ENCODE measurements at regions not wholly inside any gene's neighbourhood (a gene's known extent, or its start where the extent isn't known, plus 50 kb on each side); places are given as distances from the start of the nearest gene placed in this dataset.

DNA sequence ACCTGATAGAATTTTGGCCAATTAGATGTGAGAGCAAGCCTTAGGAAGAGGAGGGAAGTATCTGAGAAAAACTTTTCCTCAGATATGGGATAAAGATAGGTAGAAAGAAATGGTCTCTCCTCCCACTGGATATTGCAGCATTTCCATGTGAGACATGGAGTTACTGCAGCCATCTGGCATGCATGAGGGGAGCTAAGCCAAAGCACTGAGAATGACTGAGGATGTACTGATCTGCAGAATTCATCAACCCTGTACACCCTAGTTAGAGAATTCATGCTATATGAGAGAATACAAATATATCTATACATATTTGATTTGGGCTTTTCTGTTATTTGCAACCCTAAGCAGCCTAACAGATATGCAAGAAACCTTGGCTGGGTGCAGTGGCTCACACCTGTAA is 52.5 kb upstream of the RPL34 start:
- in situ Hi-C loops (cut with MboI; ENCODE audit: low pct_unique_long_range_greater_than_20kb, low sequenced_read_pairs): loop anchor here (25.0 kb wide), 1 partner anchor 556 kb away; no protein-coding TSS in a partner anchor

DNA sequence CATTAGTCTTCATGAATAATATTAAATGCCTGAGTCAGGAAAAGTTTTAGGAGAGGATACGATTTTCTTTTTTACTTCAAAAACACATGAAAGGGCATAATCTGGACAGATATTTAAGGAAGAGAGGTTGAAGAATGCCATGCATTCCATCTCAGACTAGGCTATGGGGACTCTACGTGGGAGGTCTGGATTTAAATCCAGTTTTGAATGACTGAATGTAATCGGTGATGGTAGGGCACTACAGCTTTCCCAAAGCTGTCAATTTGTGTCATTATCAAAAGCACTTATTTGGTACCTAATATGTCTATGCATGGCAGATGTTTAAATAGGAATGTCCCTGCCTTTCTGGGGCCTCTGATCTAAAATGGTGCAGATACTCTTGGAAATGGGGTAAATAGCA is 59.3 kb upstream of the RPL34 start:
- in situ Hi-C loops (cut with MboI; ENCODE audit: low pct_unique_long_range_greater_than_20kb, low sequenced_read_pairs): loop anchor here (25.0 kb wide), 1 partner anchor 549 kb away; no protein-coding TSS in a partner anchor

More for the DNA sequence above, 52.5 kb upstream of the RPL34 start:
- DNase-seq: no peak

DNA sequence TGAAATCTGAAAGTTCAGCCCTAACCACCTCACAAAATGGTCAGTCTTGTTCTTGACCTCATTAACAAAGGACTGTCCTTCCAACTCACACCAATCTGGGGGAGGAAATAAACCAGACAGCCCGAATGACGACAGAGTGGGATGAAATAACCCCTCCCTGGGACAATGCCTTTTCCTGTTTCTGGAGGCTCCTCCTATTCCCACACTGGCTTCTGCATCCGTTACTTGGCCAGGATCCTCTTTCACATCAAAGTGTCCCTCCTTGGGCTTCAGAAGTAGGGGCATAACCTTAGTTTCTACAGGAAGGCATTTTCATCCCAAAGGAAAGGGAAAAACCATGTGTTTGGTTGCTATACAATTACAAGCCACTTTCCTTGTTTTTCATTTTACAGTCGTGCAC is 59.8 kb upstream of the RPL34 start:
- in situ Hi-C loops (cut with MboI; ENCODE audit: low pct_unique_long_range_greater_than_20kb, low sequenced_read_pairs): loop anchor here (25.0 kb wide), 1 partner anchor 548 kb away; no protein-coding TSS in a partner anchor

More for the DNA sequence above, 59.3 kb upstream of the RPL34 start:
- DNase-seq: no peak

DNA sequence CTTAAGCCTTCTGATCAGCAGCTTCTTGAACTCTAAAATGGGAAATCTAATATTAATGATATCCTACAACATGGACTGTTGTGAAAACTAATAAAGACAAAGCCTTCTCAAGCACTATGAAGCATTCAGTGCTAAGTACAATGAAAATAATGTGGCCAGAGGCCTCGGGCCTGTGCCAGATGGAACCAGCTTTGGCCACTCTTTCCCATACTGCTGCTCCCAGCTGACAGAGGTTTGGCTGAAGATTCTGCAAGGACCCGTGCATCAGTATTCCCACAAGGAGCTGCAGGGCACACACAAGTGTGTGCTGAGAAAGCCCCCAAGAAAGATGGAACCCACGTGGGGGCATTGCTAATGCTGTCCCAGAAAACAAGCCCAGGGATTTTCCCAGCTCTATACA is 60.5 kb upstream of the RPL34 start:
- in situ Hi-C loops (cut with MboI; ENCODE audit: low pct_unique_long_range_greater_than_20kb, low sequenced_read_pairs): loop anchor here (25.0 kb wide), 1 partner anchor 548 kb away; no protein-coding TSS in a partner anchor
- no peak for DNase-seq

More for the DNA sequence above, 59.8 kb upstream of the RPL34 start:
- DNase-seq: no peak

DNA sequence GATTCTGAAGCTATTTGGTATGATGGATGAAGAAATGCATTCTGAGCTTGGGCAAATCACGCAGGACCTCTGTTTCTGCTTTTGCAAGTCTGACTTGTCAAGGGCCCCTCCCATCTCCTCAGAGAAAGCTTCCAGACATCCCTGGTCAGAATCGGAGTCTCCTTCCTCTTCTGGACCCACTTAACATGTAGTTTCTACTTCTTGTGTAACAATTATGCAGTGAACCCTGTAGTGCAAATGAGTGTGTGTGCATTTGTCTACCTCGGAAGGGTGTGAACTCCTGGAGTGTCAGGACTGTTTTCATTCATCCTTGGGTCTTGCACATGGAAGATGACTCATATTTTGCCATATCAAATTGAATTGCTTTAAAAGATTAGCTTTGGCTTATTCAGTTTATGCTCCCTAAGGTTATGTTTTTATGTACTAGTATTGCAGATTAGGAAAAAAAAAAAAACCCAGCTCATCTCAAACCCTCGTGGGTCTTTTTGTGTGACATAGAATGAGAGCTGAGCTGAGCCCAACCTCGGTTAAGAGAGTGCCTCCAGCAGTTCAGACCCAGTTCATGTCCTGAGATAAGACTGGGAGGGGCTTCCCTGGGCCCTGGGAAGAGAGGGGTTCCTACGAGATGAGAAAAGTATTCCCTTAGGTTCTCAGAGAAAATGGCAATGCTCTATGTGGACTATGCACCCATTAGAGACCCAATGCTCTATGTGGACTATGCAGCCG is 61.1 kb upstream of the RPL34 start:
- in situ Hi-C loops (cut with MboI; ENCODE audit: low pct_unique_long_range_greater_than_20kb, low sequenced_read_pairs): loop anchor here (25.0 kb wide), 1 partner anchor 547 kb away; no protein-coding TSS in a partner anchor
- DNase-seq: no peak

DNA sequence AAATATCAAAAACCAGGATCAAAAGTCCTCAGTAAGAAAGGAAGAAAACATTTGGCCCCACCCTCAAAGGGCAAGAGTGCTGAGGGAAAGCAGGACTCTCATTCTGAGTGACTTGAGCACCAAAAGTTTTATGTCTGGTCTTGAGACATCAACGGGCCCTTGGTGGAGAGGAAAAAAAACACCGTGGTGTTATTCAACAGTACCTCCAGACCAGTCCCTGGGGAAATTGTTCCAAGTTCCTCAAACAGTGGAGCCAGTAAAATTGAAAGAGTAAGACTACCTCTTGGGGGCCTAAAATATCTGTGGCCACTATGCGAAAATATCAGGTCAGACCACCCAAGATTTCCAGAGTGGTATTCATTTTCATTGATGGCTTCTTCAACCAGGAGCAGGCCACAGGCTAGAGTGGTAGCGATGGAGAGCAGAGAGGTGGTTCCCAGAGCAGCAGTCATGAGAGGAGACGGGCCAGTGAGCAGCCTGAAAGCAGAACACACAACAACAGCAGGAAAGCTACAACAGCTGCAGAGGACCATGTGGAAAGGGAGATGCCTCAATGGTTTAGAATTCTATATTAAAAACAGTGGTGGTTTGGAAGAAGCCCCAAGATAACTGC is 63.7 kb upstream of the RPL34 start:
- in situ Hi-C loops (cut with MboI; ENCODE audit: low pct_unique_long_range_greater_than_20kb, low sequenced_read_pairs): loop anchor here (25.0 kb wide), 1 partner anchor 544 kb away; no protein-coding TSS in a partner anchor

DNA sequence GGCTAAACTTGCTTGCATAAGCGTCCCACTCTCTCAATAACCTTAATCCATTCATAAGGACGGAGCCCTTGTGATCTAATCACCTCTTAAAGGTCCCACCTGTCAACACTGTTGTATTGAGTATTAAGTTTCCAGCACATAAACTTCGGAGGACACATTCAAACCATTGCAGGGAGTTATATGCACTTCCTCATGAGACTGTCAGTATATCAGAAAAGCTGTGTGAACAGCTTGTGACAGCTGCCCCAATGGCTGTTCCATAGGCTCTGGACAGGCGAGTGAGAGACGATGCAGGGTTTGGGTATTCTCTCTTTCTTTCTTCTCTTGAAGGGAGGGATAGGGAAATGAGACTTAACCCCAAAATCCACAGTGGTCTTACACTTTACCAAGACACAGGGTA is 64.2 kb upstream of the RPL34 start:
- in situ Hi-C loops (cut with MboI; ENCODE audit: low pct_unique_long_range_greater_than_20kb, low sequenced_read_pairs): loop anchor here (25.0 kb wide), 1 partner anchor 544 kb away; no protein-coding TSS in a partner anchor
- no peak for DNase-seq

More for the DNA sequence above, 63.7 kb upstream of the RPL34 start:
- no peak for DNase-seq

DNA sequence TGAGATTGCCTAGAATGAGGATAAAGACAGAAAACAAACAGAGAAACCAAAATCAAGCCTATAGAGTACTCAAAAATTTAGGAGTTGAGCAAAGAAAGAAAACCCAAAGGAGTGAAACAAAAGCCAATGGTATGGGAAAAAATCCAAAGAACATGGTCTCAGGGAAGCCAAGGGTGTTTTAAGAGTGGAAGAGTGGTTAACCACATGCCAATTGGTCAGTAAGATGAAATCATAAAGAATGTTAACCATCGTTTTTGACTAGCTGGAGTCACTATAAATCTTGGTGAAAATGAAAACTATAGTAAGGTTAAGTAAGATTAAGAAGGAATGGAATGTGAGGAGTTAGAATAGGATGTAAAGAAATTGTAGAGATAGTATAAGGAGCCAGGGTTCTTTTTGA is 64.7 kb upstream of the RPL34 start:
- no peak for DNase-seq
- in situ Hi-C loops (cut with MboI; ENCODE audit: low pct_unique_long_range_greater_than_20kb, low sequenced_read_pairs): loop anchor here (25.0 kb wide), 1 partner anchor 543 kb away; no protein-coding TSS in a partner anchor

DNA sequence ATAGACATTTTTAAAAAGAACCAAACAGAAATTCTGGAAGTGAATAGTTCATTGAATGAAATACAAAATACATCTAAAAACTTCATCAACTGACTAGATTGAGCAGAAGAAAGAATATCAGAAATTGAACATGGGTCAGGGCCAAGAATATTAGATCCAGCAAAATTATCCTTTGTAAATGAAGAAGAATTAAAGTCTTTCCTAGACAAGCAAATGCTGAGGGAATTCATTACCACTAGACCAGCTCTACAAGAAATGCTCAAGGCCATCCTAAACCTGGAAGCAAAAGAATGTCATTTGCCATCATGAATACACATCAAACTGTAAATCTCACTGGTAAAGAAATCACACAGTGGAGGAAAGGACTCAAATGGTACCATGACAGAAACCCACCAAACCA is 72.7 kb upstream of the RPL34 start:
- no peak for DNase-seq
- in situ Hi-C loops (cut with MboI; ENCODE audit: low pct_unique_long_range_greater_than_20kb, low sequenced_read_pairs): no loop called here

DNA sequence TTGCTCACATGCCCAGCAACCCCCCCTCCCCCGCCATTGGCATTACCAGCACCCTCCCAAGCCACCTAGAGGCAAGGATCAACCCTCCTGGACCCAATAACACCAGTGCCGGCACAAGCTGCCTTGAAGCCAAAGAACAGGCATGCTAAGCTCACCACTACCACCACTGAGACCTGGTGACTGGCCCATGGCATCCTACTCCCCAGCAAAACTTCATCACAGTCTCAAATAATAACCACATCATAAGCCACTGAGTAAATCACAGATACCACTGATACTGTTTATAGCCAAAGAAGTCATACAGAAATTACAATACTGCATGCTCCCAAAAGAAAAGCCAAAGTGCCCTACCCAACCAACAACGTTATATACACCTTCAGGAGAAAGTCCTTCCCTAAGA is 73.6 kb upstream of the RPL34 start:
- in situ Hi-C loops (cut with MboI; ENCODE audit: low pct_unique_long_range_greater_than_20kb, low sequenced_read_pairs): no loop called here
- DNase-seq: no peak

DNA sequence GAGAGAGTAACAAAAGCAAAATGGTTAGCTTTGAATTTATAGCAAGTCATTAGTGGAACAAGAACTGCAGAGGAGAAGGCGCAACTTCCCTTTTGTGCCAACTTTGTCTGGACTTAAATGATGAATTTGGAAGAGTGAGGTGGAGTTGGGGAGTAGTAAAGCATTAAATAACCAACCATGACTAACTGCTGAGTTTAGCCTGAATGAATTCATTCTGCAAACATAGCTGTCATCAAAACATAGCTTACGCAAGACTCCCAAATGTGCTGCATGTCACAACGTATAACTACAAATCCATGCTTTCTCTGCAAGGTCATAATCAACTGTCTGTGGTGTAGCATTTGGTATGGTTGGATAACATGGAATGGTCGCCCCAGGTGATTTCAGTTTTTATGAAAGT is 75.9 kb upstream of the RPL34 start:
- peak; percentile 11 for DNase-seq
- in situ Hi-C loops (cut with MboI; ENCODE audit: low pct_unique_long_range_greater_than_20kb, low sequenced_read_pairs): no loop called here

DNA sequence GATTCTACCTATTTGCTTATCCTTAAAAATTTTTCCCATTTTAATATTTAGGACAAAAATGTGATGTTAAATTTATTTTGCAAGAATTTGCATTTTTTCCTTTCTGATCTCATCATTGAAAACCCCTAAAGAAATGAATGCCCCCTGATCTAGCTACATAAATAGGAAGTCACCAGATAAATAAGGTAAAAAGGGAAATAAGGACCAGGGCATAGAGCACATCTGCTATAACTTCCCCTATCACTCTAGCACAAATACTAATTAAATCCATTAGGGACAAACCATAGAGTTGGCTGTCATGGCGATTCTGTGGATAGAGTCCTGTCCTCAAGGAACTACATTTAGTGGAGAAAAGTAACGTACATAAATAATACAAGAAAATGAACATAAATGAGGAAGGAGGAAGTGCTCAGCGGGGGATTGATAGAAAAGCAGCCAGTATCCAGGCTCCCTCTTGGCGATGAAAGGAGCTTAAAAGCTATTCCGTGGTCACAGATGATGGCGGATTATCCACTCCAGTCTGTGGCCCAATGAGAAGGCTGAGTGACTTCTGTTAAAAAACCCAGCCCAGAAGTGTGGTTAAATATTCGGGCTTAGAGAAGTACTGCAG is 76.9 kb upstream of the RPL34 start:
- in situ Hi-C loops (cut with MboI; ENCODE audit: low pct_unique_long_range_greater_than_20kb, low sequenced_read_pairs): no loop called here
- DNase-seq: no peak

DNA sequence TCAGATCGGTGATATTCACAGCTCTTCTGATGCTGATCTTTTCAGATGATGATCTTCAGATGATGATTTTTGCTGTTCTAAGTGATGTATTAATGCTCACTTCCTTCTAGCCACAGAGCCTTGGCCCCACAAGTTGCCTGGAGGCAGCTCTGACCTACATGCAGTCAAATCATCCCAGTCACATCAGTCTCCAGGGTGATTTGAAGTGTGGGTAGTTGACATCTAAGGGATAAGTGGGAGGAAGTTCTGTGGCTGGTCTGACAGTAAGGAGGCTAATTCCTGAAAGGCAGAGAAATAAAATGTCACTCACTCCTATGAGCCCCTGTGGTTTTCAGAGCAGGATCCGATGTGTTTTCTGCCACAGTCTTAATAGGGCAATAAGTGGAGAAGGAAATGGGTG is 79.8 kb upstream of the RPL34 start:
- peak; percentile 61 for DNase-seq
- in situ Hi-C loops (cut with MboI; ENCODE audit: low pct_unique_long_range_greater_than_20kb, low sequenced_read_pairs): no loop called here

DNA sequence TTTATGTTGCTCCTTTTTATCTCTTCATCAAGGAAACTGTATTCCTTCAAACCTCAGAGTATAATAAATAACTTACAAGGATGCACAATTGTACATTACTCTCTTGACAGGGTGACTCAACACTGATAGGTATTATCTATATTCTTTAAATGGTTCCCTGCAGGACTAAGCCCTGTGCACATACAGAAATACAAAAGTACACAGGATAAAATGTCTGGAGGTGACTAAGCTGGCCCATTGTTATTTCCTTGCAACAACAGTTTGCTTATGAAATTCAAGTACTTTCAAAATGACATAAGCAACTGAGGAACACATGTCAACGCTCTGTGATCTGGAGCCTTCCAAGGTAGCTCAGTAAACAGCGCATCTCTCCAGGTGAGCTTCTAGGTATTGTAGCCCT is 83.8 kb upstream of the RPL34 start:
- no peak for DNase-seq
- in situ Hi-C loops (cut with MboI; ENCODE audit: low pct_unique_long_range_greater_than_20kb, low sequenced_read_pairs): no loop called here

DNA sequence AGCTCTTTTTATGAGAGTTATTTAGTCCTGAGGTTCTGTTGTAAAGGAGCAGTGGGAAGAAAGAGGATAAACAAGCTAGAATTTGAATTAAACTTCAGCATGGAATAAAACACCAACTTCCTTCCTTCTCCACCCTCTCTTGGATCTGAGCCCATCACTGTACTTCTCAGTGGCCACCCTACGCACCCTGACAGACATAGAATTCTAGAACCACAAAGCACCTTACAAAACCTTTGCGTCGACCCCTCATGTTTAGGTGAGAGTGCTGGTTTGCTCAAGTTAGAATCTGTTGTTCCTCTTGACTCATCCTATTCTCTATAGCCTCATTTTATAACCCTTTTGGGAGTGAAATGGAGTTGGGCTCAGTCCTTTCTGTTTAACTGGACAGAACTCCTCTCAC is 84.6 kb upstream of the RPL34 start:
- in situ Hi-C loops (cut with MboI; ENCODE audit: low pct_unique_long_range_greater_than_20kb, low sequenced_read_pairs): no loop called here
- no peak for DNase-seq

DNA sequence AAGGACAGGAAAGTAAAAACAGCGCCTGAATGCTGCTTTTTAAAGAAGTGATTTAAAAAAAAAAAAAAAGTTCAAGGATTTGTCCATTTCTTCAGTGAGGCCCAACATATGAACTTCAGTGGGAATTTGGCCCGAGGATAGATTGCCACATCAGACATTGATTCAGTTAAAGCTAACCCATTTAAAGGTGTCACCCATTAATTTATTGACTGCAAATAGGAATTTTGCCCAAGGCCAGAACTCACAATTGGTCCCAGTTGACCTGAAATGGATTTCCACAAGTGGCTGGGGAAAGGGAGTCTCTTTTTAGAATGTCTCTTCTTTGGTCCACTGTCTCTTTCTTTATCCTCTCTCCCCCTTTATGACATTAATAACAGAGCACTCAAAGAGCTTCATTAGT is 86.5 kb upstream of the RPL34 start:
- no peak for DNase-seq
- in situ Hi-C loops (cut with MboI; ENCODE audit: low pct_unique_long_range_greater_than_20kb, low sequenced_read_pairs): no loop called here

DNA sequence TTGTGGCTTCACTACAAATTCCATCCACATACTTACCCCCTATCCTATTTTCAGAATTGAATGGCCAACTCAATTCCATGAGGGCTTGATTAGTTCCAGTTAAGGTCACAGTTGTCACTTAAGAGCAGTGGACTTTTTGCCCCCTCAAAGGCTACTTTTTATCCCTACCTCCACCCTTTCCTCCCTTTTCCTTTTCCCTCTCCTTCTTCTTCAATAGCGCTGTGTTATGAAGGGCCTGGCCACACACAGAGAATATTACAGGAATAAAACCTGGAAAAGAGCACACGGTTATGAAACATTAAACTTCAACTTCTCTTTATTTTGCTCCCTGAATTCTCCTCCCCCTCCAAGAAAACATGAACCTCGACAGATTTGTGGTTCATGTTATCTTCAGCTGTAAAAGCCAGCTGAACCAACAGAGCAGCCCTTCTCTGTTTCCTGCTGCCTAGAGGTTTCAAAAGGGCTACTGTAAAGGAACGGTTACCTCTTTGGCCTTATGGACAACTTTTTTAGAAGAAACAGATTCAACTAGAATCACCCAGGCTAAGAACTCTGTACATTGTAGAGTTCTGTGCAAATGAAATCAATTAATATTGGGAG is 87.0 kb upstream of the RPL34 start:
- in situ Hi-C loops (cut with MboI; ENCODE audit: low pct_unique_long_range_greater_than_20kb, low sequenced_read_pairs): no loop called here
- peak; percentile 63 for DNase-seq

DNA sequence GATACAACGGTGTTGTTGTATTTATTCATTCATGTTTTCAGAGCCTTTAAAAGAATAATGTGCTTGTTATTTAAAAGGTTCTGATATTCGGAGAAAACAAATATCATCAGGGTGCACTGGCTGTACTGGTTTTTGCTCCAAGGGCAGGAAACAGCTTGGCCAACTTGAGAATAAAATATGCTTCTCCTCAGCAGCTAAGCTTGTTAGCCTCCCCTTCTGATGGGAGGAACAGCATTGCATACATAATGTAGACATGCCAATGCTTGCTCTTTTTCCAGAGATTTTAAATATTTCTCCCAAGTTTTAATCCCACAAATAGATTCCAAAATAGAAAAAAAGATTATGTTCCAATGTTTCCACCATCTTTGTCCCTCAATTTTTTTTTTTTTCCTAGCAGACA is 87.6 kb upstream of the RPL34 start:
- in situ Hi-C loops (cut with MboI; ENCODE audit: low pct_unique_long_range_greater_than_20kb, low sequenced_read_pairs): no loop called here
- DNase-seq: no peak

DNA sequence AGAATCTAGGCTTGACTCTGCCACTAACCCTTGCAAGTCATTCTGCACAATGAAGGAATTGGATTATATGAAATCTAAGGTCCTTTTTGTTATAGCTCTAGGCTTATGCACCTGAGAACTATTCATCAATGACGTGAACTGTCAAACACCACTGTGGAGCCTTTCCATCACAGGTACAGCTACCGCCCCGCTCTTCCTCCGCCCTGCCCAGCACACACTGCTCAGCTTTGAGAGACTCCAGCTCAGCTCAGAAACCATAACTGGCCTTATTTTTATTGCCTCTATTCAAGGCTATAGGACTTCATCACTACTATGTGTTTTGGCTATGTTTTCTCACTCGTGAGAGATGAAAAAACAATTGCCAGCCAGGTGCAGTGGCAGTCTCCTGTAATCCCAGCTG is 88.2 kb upstream of the RPL34 start:
- in situ Hi-C loops (cut with MboI; ENCODE audit: low pct_unique_long_range_greater_than_20kb, low sequenced_read_pairs): no loop called here
- no peak for DNase-seq

DNA sequence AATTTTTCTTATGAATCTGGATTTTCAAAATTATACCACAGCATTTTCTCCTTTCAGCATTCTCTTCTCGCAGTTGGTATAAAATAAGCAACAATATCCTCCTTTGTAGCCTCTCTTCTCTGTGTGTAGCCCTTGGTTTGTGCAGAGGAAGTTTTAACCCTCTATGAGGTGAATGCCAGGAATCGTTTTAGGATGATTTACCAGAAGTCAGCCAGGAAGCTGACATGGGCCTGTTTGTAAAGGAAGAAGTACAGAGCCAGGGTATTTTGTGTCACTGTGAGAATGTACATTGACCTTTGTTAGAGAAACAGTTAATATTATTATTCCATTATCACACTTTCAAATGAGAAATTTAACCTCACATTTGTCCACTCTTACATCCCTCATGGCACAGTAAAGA is 88.9 kb upstream of the RPL34 start:
- DNase-seq: no peak
- in situ Hi-C loops (cut with MboI; ENCODE audit: low pct_unique_long_range_greater_than_20kb, low sequenced_read_pairs): no loop called here
